Testis (tissue), 2 donors: ENCODE measurements at regions not wholly inside any gene's neighbourhood (a gene's known extent, or its start where the extent isn't known, plus 50 kb on each side); places are given as distances from the start of the nearest gene placed in this dataset.

Source experiments
- DNase-seq: peaks from one replicate; pipeline ENCODE4 v3.0.0-alpha.2; 2019
- H3K27ac ChIP-seq, 2 donors: fragments of 200-600 bp; sonication (generic); one replicate each; pipeline ENCODE4 v1.5.1; 2019
- H3K27me3 ChIP-seq: fragments of 200-600 bp; sonication (generic); one replicate; pipeline ENCODE4 v1.5.1; 2019
- H3K36me3 ChIP-seq: fragments of 200-600 bp; sonication (generic); one replicate; pipeline ENCODE4 v1.5.1; 2017; ENCODE audit warnings: low read depth; ENCODE audit errors: missing control alignments
- H3K4me1 ChIP-seq: fragments of 200-600 bp; sonication (generic); one replicate; pipeline ENCODE4 v1.5.1; 2019
- H3K4me3 ChIP-seq, 2 donors: fragments of 200-600 bp; sonication (generic); one replicate each; pipeline ENCODE4 v1.5.1; 2017 to 2019
- H3K9me3 ChIP-seq: fragments of 200-600 bp; sonication (generic); one replicate; pipeline ENCODE4 v1.5.1; 2017
- CTCF ChIP-seq, 3 experiments: fragments of 450-650 bp in 2 of 3; fragments of 200-600 bp in 1 of 3; sonication (generic) in 1 of 3; IDR thresholded peaks; one replicate each; pipeline ENCODE4 v1.5.1; 2016 to 2019; ENCODE audit warnings: antibody characterized with exemption in 3 of 3, mild to moderate bottlenecking in 2 of 3, moderate library complexity in 1 of 3
- POLR2A ChIP-seq: fragments of 450-650 bp; IDR thresholded peaks from one replicate; pipeline ENCODE4 v1.6.1; 2017; ENCODE audit warnings: antibody characterized with exemption, mild to moderate bottlenecking, moderate library complexity
- WGBS, 2 donors: methylation state at CpG; one replicate each; pipeline ENCODE4 v1.1.5; 2018; 5-methylcytosine and 5-hydroxymethylcytosine counted together
- intact Hi-C: fragments of 100-400 bp; cut with DNase I; formaldehyde crosslinking; loops from one replicate; pipeline ENCODE4 v1.15.1; 2023; ENCODE audit warnings: low total_unique reads

DNA sequence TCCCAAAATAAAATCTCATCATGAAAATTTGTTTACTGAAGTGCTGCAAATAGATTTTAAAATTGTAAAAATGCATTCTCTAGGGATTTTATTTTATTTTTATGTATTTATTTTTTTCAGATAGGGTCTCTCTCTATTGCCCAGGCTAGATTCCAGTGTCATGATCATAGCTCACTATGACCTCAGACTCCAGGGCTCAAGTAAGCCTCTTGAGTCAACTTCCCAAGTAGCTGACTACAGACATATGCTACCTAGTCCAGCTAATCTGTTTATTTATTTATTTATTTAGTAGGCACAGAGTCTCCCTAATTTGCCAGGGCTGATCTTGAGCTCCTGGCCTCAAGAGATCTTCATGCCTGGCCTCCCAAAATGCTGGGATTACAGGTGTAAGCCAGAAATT is 317.7 kb upstream of the ANXA10 start:
- Histone ChIP-seq H3K27me3 (no peaks in the 10 kb centered on the region), H3K4me1 (no peaks in the 10 kb centered on the region), H3K36me3 (no peaks in the 10 kb centered on the region), H3K9me3 (no peaks in the 10 kb centered on the region), H3K27ac (no peak overlapping the region), H3K4me3 (no peak overlapping the region)
- DNase-seq: no peak
- TF ChIP-seq POLR2A (no peak), CTCF (IDR thresholded peaks at IDR 0.05) (no peak)
- intact Hi-C loops: no loop called here

DNA sequence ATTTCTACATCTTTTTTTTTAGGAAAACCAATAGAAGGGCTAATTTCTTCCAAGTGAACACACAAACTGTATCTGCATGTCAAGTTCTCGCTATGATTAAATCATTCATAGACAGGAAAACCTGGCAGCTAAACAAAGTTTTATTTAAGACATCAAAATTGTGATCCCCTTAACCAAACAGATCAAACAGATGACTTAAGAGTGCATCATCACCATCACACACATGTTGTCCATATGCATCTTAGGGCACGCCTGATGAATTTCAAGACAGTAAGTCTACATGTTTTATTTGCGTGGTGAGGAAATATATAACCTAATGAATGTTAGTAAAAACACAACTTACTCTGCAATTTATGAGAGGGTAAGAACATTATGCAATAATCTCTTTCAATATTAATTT is 317.0 kb upstream of the ANXA10 start:
- no peak overlapping the region for H3K4me3 ChIP-seq
- intact Hi-C loops: no loop called here
- 92 to 94% methylated on average over 3 of the region's 3 CpGs for WGBS, 2 donors
- no peak for TF ChIP-seq CTCF (IDR thresholded peaks at IDR 0.05)
- H3K9me3 ChIP-seq: no peaks in the 10 kb centered on the region
- H3K4me1 ChIP-seq: no peaks in the 10 kb centered on the region
- no peak overlapping the region for H3K27ac ChIP-seq
- H3K27me3 ChIP-seq: no peaks in the 10 kb centered on the region
- no peak for DNase-seq
- H3K36me3 ChIP-seq: no peaks in the 10 kb centered on the region

DNA sequence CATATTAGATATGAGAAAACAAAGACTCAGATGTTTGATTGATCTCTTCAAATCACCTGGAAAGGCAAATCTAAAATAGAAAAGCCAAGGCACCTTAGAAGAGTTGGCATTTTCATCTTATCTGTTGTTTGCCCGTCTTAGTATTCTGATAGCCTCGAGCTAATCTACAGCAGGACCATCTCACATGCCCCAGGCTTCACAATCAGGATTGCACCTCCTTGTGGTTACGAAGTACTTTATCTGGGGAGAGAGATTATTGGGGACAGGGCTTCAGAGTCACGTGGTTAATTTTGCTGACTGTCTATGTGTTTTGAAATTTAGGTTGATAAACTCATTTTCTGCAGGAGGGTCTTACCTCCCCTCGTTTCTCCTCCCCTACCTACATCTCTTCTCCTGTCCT is 313.1 kb upstream of the ANXA10 start:
- H3K36me3 ChIP-seq: no peaks in the 10 kb centered on the region
- H3K27ac ChIP-seq: no peak overlapping the region
- H3K4me1 ChIP-seq: no peaks in the 10 kb centered on the region
- intact Hi-C loops: no loop called here
- H3K9me3 ChIP-seq: no peaks in the 10 kb centered on the region
- DNase-seq: no peak
- no peaks in the 10 kb centered on the region for H3K27me3 ChIP-seq
- H3K4me3 ChIP-seq: no peak overlapping the region
- TF ChIP-seq CTCF (IDR thresholded peaks at IDR 0.05): no peak
- no peak for TF ChIP-seq POLR2A
- WGBS, 2 donors: 74 to 83% methylated on average over 5 of the region's 5 CpGs

- no peaks in the 10 kb centered on the region for H3K9me3 ChIP-seq
- no peak overlapping the region for H3K4me3 ChIP-seq
- H3K4me1 ChIP-seq: no peaks in the 10 kb centered on the region
- intact Hi-C loops: no loop called here
- H3K27ac ChIP-seq: no peak overlapping the region
- DNase-seq: no peak
- H3K36me3 ChIP-seq: no peaks in the 10 kb centered on the region
- TF ChIP-seq CTCF (IDR thresholded peaks at IDR 0.05) (no peak), POLR2A (no peak)
- WGBS, 2 donors: 50 to 57% methylated on average over 5 of the region's 5 CpGs
- H3K27me3 ChIP-seq: no peaks in the 10 kb centered on the region
These were observed 312.5 kb upstream of the ANXA10 start for GRCh38 chr4:167779864-167780263.

GRCh38 chr4:167784826-167785225 is 307.5 kb upstream of the ANXA10 start:
- no peak for DNase-seq
- WGBS, 2 donors: 65 to 74% methylated on average over 2 of the region's 2 CpGs
- Histone ChIP-seq H3K36me3 (no peaks in the 10 kb centered on the region), H3K4me3 (no peak overlapping the region), H3K27me3 (no peaks in the 10 kb centered on the region), H3K27ac (no peak overlapping the region), H3K9me3 (no peaks in the 10 kb centered on the region), H3K4me1 (no peaks in the 10 kb centered on the region)
- TF ChIP-seq POLR2A (no peak), CTCF (IDR thresholded peaks at IDR 0.05) (no peak)
- intact Hi-C loops: no loop called here
